Bone marrow (tissue), 2 donors: ENCODE measurements at regions not wholly inside any gene's neighbourhood (a gene's known extent, or its start where the extent isn't known, plus 50 kb on each side); places are given as distances from the start of the nearest gene placed in this dataset.

Experiments used
- DNase-seq, 2 donors: peaks; one replicate each; lab custom pipeline; 2025; lab: John Stamatoyannopoulos, UW

DNA sequence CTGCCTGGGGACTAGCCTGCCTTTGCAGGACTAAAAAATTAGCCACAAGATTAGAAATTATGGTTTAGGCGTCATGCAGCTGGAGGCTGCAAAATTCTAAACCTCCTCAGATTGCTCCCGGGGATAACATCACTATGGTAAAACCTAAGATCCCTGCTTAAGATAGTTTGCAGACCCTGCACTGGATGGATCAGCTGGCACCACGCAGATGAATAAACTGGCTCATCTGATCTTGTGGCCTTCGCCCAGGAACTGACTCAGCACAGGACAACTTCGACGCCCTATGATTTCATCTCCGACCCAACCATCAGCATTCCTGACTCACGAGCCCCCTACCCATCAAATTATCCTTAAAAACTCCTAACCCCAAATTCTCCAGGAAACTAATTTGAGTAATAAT, 482.4 kb downstream of the SPRY1 start:
- no peak for DNase-seq

DNA sequence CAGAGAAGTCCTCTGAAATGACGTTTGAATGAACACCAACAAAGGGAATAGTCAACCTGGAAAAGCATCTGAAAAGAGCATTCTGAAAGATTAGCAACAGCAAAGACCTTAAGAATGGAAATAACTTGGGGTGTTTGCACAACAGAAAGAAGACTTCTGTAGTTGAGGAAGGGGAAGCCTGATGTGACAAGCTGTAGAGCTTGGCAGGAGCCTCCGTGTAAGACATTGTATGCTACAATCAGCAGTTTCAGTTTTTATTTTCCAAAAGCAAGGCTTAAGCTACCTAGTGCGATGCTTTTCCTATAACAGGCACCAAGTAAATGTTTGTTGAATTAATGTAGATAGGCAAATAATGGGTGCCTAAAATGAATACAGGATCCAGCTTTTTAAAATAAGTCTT, 484.0 kb downstream of the SPRY1 start:
- no peak for DNase-seq

DNA sequence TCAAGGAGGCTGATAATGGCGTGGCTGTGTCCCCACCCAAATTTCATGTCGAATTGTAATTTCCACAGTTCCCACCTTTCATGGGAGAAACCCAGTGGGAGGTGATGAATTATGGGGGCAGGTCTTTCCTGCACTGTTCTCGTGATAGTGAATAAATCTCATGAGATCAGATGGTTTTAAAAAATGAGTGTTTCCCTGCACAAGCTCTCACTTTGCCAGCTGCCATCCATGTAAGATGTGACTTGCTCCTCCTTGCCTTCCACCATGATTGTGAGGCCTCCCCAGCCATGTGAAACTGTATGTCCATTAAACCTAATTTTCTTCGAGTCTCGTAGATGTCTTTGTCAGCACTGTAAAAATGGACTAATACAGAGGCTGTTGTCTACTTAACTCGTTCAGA, 488.3 kb downstream of the SPRY1 start:
- no peak for DNase-seq

DNA sequence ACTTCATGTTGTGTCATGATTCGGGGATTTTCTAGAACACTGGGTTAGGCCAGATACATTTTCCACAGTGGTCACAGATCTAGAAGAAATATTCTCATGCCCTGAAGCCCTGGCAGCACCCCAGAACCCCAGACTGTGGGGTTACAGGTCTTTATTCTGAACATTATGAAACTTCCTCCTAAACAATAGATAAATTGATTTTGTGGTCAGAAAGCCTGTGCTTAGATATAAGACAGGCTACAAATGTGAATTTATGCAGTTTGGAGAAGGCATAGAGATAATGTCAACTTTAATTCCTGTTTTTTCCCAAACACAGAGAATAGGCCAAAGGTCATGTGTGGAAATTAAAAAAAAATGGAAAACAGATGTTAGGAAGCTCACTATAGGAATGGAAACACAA, 492.9 kb downstream of the SPRY1 start:
- no peak for DNase-seq

DNA sequence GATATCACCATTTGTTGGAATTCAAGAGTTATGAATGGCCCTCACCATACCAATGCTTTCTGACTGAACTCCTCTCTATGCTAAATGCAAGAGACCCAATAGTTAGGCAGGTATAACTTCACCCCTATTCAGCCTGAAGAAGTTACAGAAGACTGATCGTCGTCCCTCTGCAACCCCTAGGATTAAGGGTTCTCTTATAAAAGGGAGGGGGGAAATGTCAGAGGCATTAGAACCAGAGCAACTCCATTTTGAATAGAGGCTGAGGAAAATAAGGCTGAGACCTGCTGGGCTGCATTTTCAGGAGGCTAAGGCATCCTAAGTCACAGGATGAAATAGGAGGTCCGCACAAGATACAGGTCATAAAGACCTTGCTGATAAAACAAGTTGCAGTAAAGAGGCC, 494.3 kb downstream of the SPRY1 start:
- DNase-seq = no peak

DNA sequence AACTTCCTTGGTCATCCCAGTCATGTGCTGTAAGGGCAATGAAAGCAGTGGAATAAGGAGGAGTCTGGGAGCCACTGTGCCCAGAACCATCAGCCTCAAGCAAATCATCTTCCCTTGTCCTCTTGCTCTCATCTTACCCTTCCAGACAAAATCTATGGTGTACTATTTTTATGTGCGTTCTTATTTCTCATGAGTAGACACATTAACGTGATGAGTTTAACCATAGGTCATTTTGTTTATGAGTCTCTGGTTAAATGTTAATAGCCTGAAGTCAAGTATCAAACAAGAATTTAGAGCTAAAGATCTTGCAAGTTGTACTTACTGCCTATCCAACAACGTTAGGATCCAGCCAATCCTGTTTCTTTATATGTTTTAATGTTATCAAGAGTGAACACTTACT, 495.3 kb downstream of the SPRY1 start:
- no peak for DNase-seq

DNA sequence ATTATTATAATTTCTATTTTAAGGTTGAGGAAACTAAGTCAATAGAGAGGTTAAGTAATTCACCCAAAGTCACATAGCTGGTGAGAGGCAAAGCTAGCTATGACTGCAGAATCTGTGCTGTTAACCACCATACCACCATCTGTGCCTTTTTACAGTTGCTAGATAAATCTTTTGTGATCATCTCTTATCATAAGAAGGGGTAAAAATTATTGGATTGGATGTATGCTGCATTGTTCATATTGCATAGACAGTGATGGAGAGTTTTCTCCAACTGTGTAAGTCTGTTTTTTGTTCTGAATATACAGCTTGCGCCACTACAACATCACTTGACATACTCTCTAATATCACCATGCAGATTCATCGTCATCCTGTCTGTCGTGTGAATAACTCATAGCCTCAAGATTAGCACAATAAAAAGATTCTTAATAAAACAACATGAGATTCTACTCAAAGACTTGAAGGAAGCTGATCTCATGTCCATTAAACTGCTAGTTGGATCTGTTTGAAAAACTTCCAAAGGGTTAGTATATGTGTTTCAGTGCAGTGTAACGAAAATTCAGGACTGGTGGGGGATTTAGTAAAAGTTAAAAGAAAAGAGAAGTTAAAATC, 495.9 kb downstream of the SPRY1 start:
- no peak for DNase-seq

DNA sequence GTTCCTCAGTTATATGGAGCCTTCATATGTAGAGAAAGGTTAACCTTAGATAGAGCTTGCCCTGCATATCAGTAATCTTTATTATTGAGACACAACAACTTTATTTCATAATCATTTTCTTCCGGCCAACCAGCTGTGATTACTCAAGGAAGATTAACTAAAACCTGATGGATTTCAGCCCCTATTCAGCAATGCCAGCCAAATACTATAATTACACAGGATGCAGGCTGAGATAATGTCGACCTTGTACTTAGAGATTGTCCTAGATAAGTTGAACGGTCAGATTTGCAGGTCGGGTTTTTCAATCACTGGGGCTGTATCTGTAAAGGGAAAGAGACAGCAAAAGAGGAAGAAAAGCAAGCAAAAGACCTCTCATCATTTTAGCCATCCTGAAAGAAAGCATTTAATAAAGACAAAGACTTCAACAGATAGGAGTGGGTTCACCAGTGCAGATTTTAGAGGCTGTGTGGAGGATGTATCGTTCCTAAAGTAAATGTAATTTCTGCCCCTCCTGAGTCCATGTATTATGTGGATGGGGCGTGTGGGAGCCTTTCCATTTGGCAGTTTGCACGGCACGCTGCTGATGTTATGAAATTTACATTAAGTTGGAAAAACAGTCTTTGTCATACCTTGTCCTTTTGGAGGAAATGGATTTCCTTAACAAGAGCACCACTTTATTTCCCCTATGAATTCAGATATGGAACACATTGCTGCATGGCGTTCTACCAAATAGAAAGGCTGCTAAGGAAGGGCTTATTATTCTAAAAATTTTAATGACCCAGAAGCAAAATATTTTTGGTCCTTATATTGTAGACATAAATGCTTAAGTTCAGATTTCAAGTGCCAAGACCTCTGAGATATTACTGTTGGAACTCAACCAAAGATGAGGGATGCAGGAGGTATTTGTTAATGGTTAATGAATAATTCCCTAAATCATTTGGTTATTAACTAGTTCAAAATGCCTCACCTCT, 496.7 kb downstream of the SPRY1 start:
- DNase-seq = no peak

DNA sequence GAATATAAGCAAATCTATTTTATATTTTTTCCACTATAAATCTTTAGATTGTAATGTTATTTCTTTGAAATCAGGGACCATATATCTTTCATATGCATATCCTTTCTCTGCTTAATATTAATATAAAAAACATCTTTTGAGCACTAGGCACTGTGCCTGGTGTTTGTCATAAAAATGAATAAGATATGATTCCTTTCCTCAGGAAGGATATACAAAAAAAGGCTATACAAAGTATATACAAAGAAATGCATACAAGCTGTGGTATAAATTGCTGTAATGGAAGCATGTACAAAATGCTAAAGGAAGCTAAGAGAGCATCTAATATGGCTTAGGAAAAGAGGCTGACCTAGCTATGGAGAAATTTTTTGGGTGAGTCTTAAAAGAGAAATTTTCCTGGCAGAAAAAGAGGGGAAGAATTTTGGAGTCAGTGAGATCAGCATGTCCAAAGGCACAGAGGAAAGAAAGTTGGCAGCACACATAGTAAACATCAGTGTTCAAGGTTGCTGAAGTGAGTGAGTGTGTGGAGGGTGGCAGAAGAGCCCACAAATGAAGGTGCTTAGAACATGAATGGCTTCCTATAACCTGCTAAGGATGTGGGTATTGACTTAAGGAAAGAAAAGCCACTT, 500.0 kb downstream of the SPRY1 start:
- DNase-seq = no peak

DNA sequence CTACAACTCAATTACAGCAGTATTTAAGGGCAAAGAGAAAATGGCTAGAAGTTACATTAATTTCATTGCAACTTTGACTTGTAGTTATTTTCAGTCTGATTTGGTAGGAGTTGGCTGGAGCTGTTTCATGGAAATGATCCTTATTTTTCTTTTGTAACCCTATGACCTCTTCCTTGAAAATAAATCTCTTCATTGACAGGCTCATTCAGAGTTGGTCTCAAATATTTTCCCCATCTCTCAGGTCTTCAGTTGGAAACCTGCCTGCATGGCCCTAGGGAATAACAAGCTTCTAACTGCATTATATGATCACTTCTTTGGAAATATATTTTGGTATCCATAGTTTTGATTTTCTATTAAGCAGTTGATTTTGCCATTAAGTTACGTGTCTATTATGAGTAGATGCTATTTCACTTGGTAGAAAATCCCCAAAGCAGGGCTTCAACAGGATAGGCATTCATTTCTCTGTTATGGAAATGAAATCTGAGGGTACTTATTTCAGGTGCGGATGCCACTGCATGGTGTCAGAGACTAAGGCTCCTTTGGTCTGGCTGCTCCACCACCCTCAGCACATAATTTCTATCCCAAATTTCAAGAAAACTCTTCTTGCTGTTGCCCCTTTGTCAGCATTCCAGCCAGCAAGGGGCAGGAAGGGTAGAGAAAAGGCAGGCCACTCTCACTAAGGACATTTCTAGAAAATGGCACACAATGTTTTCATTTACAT, 502.5 kb downstream of the SPRY1 start:
- no peak for DNase-seq

DNA sequence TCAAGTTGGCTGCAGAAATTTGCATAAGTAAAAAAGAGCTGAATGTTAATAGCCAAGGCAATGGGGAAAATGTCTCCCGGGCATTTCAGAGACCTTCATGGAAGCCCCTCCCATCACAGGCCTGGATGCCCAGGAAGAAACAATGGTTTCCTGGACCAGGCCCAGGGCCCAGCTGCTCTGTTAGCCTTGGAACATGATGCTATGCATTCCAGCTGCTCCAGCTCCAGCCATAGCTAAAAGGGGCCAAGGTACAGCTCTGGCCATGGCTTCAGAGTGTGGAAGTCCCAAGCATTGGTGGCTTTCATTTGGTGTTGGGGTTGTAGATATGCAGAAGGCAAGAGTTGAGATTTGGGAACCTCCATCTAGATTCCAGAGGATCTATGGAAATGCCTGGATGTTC, 508.3 kb downstream of the SPRY1 start:
- no peak for DNase-seq

DNA sequence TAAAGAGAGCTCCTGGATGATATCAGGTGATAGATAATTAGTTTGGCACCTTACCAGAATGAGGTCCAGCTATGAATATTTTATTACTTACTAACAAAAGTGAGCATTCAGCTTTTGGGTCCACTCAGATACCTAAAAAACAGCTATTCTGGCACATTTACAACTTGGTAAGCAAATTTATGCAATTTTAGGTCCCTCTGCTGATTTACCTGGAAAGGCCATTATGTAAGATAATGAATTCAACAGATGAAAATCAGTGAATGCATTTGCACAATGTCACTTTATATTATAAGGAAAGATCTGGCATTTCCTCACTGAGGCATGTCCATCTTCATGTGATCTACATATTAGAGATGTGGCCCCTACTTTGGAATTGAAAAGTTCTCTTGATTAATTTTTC, 517.0 kb downstream of the SPRY1 start:
- no peak for DNase-seq

DNA sequence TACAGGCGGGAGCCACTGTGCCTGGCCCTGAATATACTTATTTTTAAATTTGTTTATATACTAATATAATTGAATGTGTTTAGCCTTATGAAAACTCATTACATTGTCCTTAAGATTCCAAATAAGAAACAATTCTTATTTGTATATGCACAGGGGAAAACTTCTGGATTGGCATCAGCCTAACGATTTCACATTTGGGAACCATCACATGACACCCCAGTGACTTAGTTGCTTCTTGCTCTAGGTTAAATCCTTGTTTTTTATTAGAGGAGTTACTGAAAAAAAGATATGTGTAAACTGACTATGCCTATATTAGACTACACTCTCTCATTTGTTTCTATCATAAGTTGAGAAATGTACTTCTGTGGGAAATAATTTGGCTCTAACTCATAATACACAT, 520.2 kb downstream of the SPRY1 start:
- DNase-seq = no peak

DNA sequence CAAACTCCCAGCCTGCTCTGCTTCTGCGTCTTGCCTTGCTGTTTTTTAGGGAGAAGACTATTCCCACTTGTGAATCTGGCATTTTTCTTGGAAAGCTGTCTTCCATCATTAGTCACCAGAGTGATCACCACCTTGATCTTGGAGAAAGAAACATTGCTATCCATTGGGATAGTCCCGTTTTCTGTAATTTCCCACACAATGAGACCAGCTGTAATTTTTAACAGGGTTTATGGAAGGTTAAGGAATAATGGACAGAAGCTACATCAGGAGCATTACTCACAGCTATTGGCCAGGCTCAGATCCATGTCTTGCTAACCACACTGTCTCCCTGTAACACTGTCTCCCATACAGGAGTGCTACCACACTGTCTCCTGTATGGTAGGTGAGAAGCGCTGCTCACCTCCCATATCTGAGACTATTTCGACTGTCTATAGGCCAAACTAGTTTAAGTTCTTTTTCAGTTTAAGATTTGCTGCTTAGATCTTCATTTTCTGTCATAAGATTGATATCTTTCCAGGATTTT, 523.0 kb downstream of the SPRY1 start:
- DNase-seq = no peak

DNA sequence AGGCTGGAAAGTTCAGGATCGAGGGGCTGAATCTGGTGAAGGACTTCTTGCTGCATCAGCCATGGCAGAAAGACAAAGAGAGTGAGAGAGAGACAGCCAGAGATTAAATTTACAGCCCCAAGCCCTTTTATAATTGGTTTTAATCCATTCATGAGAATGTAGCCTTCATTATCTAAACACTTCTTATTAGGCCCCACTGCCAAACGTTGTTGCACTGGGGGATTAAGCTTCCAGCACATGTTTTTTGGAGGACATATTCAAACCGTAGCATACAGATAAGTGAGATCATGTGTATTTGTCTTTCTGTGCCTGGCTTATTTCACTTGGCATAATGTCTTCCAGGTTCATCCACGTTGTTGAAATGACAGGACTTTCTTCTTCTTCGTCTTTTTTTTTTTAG, 524.7 kb downstream of the SPRY1 start:
- no peak for DNase-seq

DNA sequence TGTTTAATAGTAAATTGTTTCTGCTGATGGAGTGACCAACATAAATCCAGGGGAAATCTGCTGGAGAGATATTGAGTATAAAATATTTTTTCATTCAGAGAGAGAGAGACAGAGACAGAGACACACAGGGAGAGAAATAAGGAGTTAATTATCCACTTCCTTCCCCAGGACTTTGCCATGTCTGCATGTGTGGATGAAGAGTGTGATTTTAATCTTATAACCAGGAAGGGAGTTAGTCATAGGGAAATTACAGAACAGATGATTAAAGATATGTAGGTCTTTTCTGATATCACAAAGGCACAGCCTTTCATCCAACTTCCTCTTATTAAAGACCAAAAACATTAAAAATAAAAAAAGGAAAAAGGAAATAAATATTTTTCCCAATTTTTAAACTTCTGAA, 526.3 kb downstream of the SPRY1 start:
- no peak for DNase-seq

DNA sequence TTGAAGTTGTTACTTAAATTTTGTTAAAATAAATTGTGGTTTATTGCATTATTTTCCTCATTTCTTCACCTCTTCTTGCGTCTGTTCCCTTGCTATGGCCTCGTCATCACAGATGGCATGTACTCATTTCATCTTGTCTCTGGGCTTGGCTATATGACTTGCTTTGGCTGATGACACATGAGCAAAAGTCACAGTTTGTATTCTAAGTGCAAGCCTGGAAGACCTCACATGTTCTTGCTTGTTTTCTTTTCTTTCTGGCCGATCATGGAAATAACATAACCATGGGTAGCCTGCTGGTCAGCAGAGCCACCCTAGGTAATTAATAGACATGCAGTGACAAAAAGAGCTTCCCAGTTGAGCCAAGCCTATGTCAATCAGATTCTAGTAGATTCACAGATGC, 527.9 kb downstream of the SPRY1 start:
- no peak for DNase-seq

DNA sequence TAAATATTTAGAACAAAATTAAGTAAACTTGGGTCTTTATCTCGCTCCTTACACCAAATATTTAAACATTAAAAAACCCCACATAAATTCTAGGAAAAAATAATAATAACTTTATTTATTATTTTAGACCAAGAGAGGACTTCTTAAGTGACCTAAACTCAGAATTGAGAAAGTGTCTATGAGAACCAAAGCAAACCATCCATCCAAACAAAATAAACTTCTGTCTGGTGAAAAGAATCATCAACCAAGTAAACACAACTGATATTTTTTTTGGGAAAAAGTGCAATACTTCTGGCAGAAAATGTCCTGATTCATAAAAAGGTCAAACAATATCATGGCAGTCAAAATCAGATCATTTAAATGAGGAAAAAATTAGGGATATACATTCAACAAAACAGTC, 533.0 kb downstream of the SPRY1 start:
- DNase-seq = no peak

DNA sequence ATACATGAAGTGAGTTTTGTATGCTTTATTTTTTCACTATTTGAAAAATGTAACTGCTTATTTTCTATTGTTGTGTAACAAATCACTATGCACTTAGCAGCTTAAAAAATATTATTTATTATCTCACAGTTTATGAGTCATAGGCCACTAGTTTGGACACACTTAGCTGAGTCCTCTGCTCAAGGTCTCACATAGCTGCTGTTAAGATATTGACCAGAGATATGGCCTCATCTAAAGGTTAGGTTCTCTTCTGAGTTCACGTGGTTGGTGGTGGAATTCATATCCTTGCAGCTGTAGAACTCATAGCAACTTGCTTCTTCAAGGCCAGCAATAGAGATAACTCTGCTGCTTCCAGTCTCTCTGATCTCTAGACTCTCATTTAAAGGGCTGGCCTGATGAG, 534.4 kb downstream of the SPRY1 start:
- DNase-seq = no peak

DNA sequence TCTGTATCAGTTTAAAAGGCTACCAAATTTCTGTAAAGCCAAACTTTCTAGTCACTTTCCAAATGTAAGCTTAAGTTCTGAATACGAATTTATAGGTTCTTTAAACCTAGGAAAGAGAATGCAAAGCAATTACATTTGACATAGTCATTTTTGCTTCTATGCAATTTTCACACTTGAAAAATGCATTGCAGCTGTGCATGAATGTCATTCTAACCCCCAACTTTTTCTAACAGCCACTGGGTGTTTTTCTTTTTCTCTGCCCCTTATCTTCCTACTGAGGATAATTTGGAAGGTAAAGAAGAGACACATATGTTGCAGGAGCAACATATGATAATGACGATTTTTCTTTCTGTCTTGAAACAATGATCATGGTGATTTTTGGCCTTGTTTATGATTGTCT, 537.5 kb downstream of the SPRY1 start:
- no peak for DNase-seq

DNA sequence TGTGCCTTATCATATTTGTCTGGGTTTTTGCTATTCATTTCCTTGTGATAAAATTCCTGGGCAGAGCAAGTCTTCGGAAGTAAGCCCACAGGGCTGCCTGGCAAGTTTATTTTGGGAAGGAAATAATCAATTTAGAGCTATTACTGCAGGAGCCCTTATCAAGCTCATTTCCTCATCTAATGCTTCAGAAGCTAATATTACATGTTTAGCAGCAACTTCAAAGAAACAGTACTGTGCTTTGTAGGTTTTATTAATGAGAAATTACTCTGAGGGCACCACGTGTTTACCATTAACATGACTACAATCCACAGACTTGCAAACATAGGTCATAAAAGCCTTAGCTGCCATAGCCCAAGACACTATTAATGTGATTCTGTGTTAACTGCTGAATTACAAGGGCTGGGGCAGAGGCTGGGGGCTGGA, 540.0 kb downstream of the SPRY1 start:
- DNase-seq = no peak

DNA sequence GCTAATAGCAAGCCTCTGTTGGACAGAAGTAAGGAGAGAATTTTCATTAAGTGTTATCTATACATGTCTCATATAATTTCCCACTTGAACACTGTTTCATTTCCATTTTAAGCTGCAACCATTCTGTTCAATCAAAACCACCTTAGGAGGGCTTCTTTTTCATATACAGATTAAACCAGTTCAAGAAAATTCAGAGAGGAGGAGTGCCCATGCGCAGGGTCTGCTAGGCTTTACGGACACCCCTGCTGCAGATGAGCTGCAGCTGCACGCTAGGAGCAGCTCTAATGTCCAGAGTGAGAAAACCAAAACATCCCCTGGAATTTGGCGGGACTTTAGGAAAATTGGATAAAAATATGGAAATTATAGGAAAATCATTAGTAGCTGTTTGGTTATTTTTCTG, 541.0 kb downstream of the SPRY1 start:
- DNase-seq = no peak
